ENCODE measurements at regions not wholly inside any gene's neighbourhood (a gene's known extent, or its start where the extent isn't known, plus 50 kb on each side); places are given as distances from the start of the nearest gene placed in this dataset.

GRCh38 chr6:56693246-56693607 lies 50.5 kb upstream of the DST start:
- Histone ChIP-seq H3K4me2 (ENCODE audit: insufficient read depth, insufficient read length, low read length) (no peak overlapping the region), H2AK5ac (ENCODE audit: insufficient read length, low read length) (no peak overlapping the region)

More at GRCh38 chr6:56693246-56693607, 50.5 kb upstream of the DST start:
- Histone ChIP-seq H3K79me1 (ENCODE audit: insufficient read depth, low read depth, low read length, poor library complexity, severe bottlenecking) (no peaks in the 10 kb centered on the region), H3T11ph (ENCODE audit: low read length) (no peak overlapping the region), H2BK15ac (ENCODE audit: low read depth, low read length) (no peak overlapping the region), H2BK120ac (ENCODE audit: low read depth, low read length, poor library complexity, severe bottlenecking) (no peak overlapping the region), H3K23me2 (ENCODE audit: insufficient read length, low read depth, low read length, poor library complexity, severe bottlenecking) (no peaks in the 10 kb centered on the region), H3K27ac (ENCODE audit: insufficient read length, low read depth, low read length) (no peak overlapping the region), H3K18ac (ENCODE audit: insufficient read length, low read depth, low read length) (no peak overlapping the region), H3K9me3 (ENCODE audit: control insufficient read depth, low read depth, low read length) (no peaks in the 10 kb centered on the region), H3K14ac (ENCODE audit: insufficient read depth, low read length) (no peak overlapping the region), H3K4ac (ENCODE audit: low read depth, low read length) (no peak overlapping the region), H4K8ac (replicated peaks; ENCODE audit: insufficient read length, low read depth, low read length) (no peak overlapping the region), H3K4me1 (ENCODE audit: insufficient read depth, low read length) (no peaks in the 10 kb centered on the region; the same call in 1 of the 2 replicates), H2BK5ac (ENCODE audit: insufficient read length, low read length) (no peak overlapping the region), H3K23ac (ENCODE audit: insufficient read length, low read depth, low read length) (no peak overlapping the region), H4K5ac (ENCODE audit: insufficient read length, low read depth, low read length) (no peak overlapping the region), H2BK12ac (ENCODE audit: insufficient read length, low read depth, low read length) (no peak overlapping the region), H2AFZ (ENCODE audit: low read length) (no peak overlapping the region), H3K56ac (ENCODE audit: insufficient read length, low read depth, low read length) (no peak overlapping the region), H4K91ac (ENCODE audit: insufficient read length, low read depth, low read length) (no peak overlapping the region), H4K20me1 (ENCODE audit: control insufficient read depth, insufficient read depth, insufficient read length) (no peaks in the 10 kb centered on the region), H3K9ac (ENCODE audit: extremely low read depth, insufficient read length, low read length) (no peak overlapping the region), H3K27me3 (ENCODE audit: insufficient read depth, low read length) (no peaks in the 10 kb centered on the region), H3K79me2 (ENCODE audit: insufficient read depth, low read length) (peaks cover 2% of the 10 kb centered on the region; the same call in 1 of the 2 replicates), H2BK20ac (ENCODE audit: low read depth, low read length, poor library complexity, severe bottlenecking) (no peak overlapping the region)
- DNase-seq, result no peak
- H3K27me3 Mint-ChIP-seq (ENCODE audit: low read depth), result no peaks in the 10 kb centered on the region
- H3K4me3 Mint-ChIP-seq, result no peak overlapping the region
- H3K9me3 Mint-ChIP-seq, result no peaks in the 10 kb centered on the region
- H3K27ac Mint-ChIP-seq, result peak overlapping the region in 2 of 3 experiments; percentile 29 to 57; a peak in 4 of 7 replicates
- TF ChIP-seq CTCF (conservative IDR thresholded peaks at IDR 0.05), result no peak
- peaks cover 17 to 26% of the 10 kb centered on the region in 2 experiments for H3K4me1 Mint-ChIP-seq
- WGBS (ENCODE audit: extremely low coverage, insufficient read length, low lambda C conversion rate), result no CpG with 5 or more reads among the region's 5 CpGs
- peaks cover 0 to 18% (median 13%) of the 10 kb centered on the region in 3 experiments; a peak in 5 of 7 replicates for H3K36me3 Mint-ChIP-seq (ENCODE audit: insufficient read depth in 1 of 3, low read depth in 3 of 3)
